Activated T-helper 1 cell treated with anti-CD3 and anti-CD28 coated beads, Interleukin-2, amount 50 U/mL, for 16 hours (primary cell): ENCODE measurements at regions not wholly inside any gene's neighbourhood (a gene's known extent, or its start where the extent isn't known, plus 50 kb on each side); places are given as distances from the start of the nearest gene placed in this dataset.
A peak's percentile ranks its signal among the peaks of the same experiment; 100 is the strongest.

Source experiments
- DNase-seq, 2 donors: peaks; one replicate each; pipeline ENCODE4 v3.0.0-alpha.2; 2020; ENCODE audit warnings: low read depth in 1 of 2, low spot score in 1 of 2

DNA sequence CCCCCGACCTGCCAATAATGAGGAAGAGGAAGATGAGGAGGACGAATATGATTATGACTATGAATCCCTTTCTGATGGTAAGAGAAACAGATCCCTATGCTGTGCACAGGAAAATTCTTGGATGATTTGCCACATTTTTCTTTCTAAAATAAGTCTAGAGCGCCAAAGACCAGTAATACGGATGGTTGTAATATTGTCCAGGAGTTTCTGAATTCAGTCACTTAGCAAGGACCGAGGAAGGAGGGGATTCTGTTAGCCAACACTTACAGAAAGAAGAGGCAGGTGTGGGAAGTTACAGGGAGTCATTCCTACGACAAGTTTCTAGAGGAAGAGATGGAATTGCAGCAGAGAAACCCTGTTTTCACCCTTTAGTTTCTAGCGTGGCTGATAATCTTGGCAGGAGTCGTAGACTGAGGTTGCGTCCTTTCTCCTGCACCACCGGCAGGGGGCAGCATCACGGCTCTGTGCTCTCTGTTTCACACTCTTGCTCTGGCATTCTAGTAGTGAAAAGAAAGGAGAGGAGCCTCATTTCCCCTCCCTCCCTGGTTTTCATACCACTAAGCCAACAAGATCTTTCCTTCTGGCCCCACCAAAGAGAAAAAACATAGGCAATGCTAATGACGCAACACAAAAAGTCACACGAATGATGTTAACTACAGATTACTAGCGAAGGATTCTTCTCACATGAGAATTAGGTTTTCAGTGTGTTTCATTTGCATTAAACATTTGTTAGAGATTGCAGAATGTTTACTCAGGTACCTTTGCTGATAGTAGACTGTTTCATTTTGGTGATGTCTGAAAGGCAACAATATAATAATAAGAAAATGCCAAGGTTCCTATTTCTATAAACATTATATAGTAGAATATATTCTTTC lies 82.7 kb downstream of the NOC3L start:
- peak; percentile 25 to 26 for DNase-seq

GRCh38 chr10:94281654-94282053 lies 81.1 kb downstream of the NOC3L start:
- no peak for DNase-seq

- DNase-seq = no peak
Observed at GRCh38 chr10:94282369-94282768, 80.4 kb downstream of the NOC3L start.
